ENCODE measurements at regions not wholly inside any gene's neighbourhood (a gene's known extent, or its start where the extent isn't known, plus 50 kb on each side); places are given as distances from the start of the nearest gene placed in this dataset.
A peak's percentile ranks its signal among the peaks of the same experiment; 100 is the strongest.

DNA sequence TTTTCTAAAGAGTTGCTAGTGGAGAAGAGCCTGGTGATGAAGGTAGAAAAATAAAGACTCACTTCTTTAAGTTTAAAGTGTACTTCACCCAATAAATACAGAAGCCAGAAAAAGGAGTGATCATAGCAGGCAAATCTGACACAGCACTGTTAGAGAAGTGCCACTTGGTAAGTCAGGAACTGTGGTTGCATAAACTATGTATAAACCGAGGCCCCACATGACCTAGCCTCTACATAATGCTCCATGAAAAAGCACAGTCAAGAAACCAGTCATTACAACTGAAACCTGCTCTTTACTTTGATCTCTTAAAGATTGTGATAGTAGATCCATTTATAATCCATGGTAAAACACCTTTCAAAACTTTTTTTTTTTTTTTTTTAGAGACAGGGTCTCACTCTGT, 172.1 kb upstream of the PHYHIPL start:
- intact Hi-C loops (cut with DNase I): loop anchor here in 1 of 2 donors (5.0 kb wide), 1 partner anchor 83 kb away; no protein-coding TSS in a partner anchor
- Histone ChIP-seq H3K4me1 (ENCODE audit: control insufficient read depth in 1 of 2, insufficient read depth in 2 of 2, low read length in 2 of 2) (peaks cover 2 to 13% of the 10 kb centered on the region in 2 donors), H3K9me3 (ENCODE audit: control insufficient read depth, low read length) (no peaks in the 10 kb centered on the region), H3K27ac (ENCODE audit: low read depth in 1 of 2, low read length in 2 of 2) (no peak overlapping the region), H3K36me3 (ENCODE audit: control insufficient read depth in 1 of 2, insufficient read depth in 2 of 2, low read length in 1 of 2) (no peaks in the 10 kb centered on the region), H3K27me3 (ENCODE audit: control insufficient read depth in 1 of 2, insufficient read depth in 2 of 2, low read length in 1 of 2) (no peaks in the 10 kb centered on the region), H3K4me3 (ENCODE audit: low read length in 2 of 2) (no peak overlapping the region)
- 86 to 92% methylated on average over 1 of the region's 1 CpG for WGBS, 2 donors
- ATAC-seq (ENCODE audit: low FRiP score) (no peak), DNase-seq (no peak)

DNA sequence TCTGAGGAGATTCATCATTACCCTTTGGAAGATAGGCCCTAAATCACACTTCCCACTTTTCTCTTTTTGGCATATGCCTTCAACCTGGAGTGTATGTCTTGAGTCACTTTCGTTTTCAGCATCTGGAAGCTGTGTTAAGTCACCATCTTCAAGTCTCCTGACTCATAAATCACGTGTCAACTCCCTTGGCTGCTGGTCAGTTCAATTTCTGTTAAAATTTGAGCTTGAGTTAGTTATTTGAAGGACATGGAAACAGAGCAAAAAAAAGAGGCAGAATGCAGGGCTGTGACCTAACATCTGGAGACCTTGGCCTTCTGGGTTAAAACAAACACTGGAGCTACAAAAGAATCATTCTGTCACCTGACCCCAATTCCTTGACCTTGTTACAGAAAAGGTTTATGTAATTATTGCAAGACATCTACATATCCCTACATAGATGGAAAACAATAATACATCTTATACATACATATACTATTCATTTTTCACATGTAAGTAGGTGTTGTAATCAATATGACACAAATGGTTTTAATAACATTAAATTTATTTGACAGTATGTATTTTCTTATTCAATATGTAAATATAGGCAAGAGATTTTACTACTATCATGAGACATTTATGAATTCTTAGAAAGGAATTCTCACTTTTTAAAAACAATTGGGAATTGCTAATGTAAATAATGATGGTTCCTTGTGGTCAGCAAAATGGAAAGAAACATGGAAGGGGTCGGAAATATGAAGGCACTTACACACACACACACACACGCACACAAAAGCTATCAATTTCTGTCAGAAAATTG, 169.7 kb upstream of the PHYHIPL start:
- ATAC-seq (ENCODE audit: low FRiP score) (peak; percentile 68), DNase-seq (no peak)
- peaks cover 2 to 13% of the 10 kb centered on the region in 2 donors for H3K4me1 ChIP-seq (ENCODE audit: control insufficient read depth in 1 of 2, insufficient read depth in 2 of 2, low read length in 2 of 2)
- no peaks in the 10 kb centered on the region for H3K27me3 ChIP-seq (ENCODE audit: control insufficient read depth in 1 of 2, insufficient read depth in 2 of 2, low read length in 1 of 2)
- H3K27ac ChIP-seq (ENCODE audit: low read depth in 1 of 2, low read length in 2 of 2): peak overlapping the region in 1 of 2 donors; percentile 36
- no peaks in the 10 kb centered on the region for H3K36me3 ChIP-seq (ENCODE audit: control insufficient read depth in 1 of 2, insufficient read depth in 2 of 2, low read length in 1 of 2)
- H3K9me3 ChIP-seq (ENCODE audit: control insufficient read depth, low read length): no peaks in the 10 kb centered on the region
- intact Hi-C loops (cut with DNase I): no loop called here
- 48% methylated on average over 4 of the region's 4 CpGs for WGBS, 2 donors
- H3K4me3 ChIP-seq (ENCODE audit: low read length in 2 of 2): no peak overlapping the region

DNA sequence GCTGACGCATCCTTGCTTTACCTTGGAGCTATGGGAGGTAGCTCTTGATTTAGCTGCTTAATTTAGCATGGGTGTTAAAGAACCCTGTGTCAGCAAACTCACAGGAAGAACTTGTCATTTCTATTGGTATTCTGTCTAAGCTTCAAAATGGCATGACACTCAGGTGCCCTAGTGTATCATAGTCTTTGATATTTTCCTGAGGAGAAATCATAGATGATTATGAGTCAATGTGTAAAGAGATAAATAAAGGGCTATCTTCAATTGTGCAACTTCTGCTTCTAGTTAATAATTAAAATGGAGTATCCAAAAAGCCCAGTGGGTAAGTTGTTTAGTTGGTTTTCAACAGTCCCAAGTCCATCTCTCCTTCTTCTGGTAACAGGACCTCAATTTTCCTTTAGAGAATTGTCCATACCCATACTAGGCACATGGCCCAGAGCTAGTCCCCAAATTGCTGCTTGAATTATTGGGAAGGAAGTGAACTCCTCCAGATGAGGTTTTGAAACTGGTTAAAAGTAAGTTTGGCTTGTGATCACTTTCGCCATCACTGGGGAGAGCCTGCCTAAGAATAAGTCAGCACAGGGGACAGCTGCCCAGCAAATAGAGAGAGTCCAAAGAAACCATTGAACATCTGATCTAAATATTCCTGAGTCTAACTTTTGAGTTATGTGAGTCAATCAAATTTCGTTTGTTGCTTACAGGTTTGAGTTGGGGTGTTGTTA, 169.0 kb upstream of the PHYHIPL start:
- Histone ChIP-seq H3K36me3 (ENCODE audit: control insufficient read depth in 1 of 2, insufficient read depth in 2 of 2, low read length in 1 of 2) (no peaks in the 10 kb centered on the region), H3K27ac (ENCODE audit: low read depth in 1 of 2, low read length in 2 of 2) (peak overlapping the region in 1 of 2 donors; percentile 2)
- WGBS, 2 donors: 85 to 86% methylated on average over 3 of the region's 3 CpGs

DNA sequence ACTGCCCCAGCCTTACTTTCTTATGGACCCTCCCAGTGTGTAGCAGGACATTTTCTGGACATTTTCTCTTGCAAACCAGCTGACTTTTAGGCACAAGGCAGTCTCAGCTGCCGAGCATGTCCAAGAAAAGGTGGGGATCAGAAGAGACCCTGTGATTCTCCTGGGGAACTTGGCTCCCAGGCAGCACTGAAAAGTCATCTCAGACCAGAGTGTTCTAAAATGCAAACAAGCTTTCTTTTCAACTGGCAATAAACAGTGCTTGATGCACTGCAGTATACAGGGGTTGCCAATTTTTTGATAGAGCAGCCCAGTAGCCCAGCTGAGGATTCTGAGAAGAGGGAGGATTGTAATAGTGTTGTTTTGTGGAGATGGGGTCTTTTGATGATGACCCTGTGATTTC, 168.0 kb upstream of the PHYHIPL start:
- Histone ChIP-seq H3K27ac (ENCODE audit: low read depth in 1 of 2, low read length in 2 of 2) (no peak overlapping the region), H3K36me3 (ENCODE audit: control insufficient read depth in 1 of 2, insufficient read depth in 2 of 2, low read length in 1 of 2) (no peaks in the 10 kb centered on the region), H3K4me1 (ENCODE audit: control insufficient read depth in 1 of 2, insufficient read depth in 2 of 2, low read length in 2 of 2) (peaks cover 2 to 9% of the 10 kb centered on the region in 2 donors), H3K27me3 (ENCODE audit: control insufficient read depth in 1 of 2, insufficient read depth in 2 of 2, low read length in 1 of 2) (no peaks in the 10 kb centered on the region), H3K9me3 (ENCODE audit: control insufficient read depth, low read length) (no peaks in the 10 kb centered on the region), H3K4me3 (ENCODE audit: low read length in 2 of 2) (no peak overlapping the region)
- DNase-seq (no peak), ATAC-seq (ENCODE audit: low FRiP score) (no peak)
- intact Hi-C loops (cut with DNase I): no loop called here
- 91 to 92% methylated on average over 1 of the region's 1 CpG for WGBS, 2 donors

More for the DNA sequence above, 169.0 kb upstream of the PHYHIPL start:
- Histone ChIP-seq H3K27me3 (ENCODE audit: control insufficient read depth in 1 of 2, insufficient read depth in 2 of 2, low read length in 1 of 2) (no peaks in the 10 kb centered on the region), H3K4me3 (ENCODE audit: low read length in 2 of 2) (no peak overlapping the region), H3K4me1 (ENCODE audit: control insufficient read depth in 1 of 2, insufficient read depth in 2 of 2, low read length in 2 of 2) (peaks cover 2 to 13% of the 10 kb centered on the region in 2 donors), H3K9me3 (ENCODE audit: control insufficient read depth, low read length) (no peaks in the 10 kb centered on the region)
- DNase-seq: no peak
- no peak for ATAC-seq (ENCODE audit: low FRiP score)
- intact Hi-C loops (cut with DNase I): no loop called here

DNA sequence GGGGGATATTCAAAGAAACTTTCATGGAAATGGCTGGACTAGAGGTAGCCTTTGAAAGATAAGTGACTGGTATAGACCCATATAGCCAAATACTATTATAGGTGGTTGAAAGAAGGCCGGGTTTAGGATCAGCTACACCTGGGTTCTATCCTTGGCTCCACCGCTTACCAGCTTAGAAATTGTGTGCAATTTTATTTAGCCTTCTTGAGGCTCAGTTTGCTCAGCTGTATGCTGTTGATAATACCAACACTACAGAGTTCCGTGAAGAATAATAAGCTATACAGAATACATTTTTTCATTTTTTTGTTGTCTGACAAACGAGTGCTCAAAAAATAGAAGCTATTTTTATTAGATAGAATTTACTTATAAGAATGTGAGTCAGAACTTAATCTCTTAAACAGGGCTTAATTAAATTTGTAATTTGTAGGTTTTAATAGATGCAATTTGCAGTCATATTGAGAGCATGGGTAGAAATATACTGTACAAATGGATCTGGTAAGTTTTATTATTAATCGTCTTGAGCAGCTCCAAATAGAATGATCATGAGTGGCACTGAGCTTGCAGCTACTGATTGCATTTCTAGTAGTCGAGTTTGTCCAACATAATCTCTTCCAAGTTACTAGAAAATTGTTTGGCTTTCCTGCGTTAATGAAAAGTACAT, 164.3 kb upstream of the PHYHIPL start:
- intact Hi-C loops (cut with DNase I): no loop called here
- peaks cover 2% of the 10 kb centered on the region in 2 donors for H3K4me1 ChIP-seq (ENCODE audit: control insufficient read depth in 1 of 2, insufficient read depth in 2 of 2, low read length in 2 of 2)
- ATAC-seq (ENCODE audit: low FRiP score) (no peak), DNase-seq (no peak)
- no peak overlapping the region for H3K4me3 ChIP-seq (ENCODE audit: low read length in 2 of 2)
- no peaks in the 10 kb centered on the region for H3K36me3 ChIP-seq (ENCODE audit: control insufficient read depth in 1 of 2, insufficient read depth in 2 of 2, low read length in 1 of 2)
- no peak overlapping the region for H3K27ac ChIP-seq (ENCODE audit: low read depth in 1 of 2, low read length in 2 of 2)
- H3K27me3 ChIP-seq (ENCODE audit: control insufficient read depth in 1 of 2, insufficient read depth in 2 of 2, low read length in 1 of 2): no peaks in the 10 kb centered on the region
- 87 to 88% methylated on average over 7 of the region's 7 CpGs for WGBS, 2 donors
- no peaks in the 10 kb centered on the region for H3K9me3 ChIP-seq (ENCODE audit: control insufficient read depth, low read length)

DNA sequence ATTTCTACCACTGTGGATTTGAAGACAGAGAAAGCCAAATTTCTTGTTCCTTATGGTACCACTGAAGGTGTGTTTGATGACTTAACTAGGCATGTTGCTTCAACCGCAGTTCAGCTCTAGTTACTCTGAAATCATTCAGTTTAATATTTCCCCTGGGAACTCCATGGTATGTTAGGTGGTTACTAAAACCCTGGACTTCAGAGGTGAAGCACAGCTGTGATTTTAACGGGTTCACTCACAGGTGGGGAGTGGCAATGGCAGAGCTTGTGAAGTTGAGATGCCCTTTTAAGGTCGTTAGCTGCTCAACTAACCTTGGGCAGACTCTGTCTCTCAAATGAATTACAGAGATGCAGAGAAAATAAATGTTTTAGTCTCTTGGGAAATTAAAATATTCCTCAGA, 163.6 kb upstream of the PHYHIPL start:
- H3K36me3 ChIP-seq (ENCODE audit: control insufficient read depth in 1 of 2, insufficient read depth in 2 of 2, low read length in 1 of 2): no peaks in the 10 kb centered on the region
- no peak overlapping the region for H3K4me3 ChIP-seq (ENCODE audit: low read length in 2 of 2)
- no peaks in the 10 kb centered on the region for H3K9me3 ChIP-seq (ENCODE audit: control insufficient read depth, low read length)
- no peak for ATAC-seq (ENCODE audit: low FRiP score)
- no peaks in the 10 kb centered on the region for H3K27me3 ChIP-seq (ENCODE audit: control insufficient read depth in 1 of 2, insufficient read depth in 2 of 2, low read length in 1 of 2)
- intact Hi-C loops (cut with DNase I): no loop called here
- no peak for DNase-seq
- WGBS, 2 donors: 85 to 93% methylated on average over 3 of the region's 3 CpGs
- H3K27ac ChIP-seq (ENCODE audit: low read depth in 1 of 2, low read length in 2 of 2): no peak overlapping the region
- no peaks in the 10 kb centered on the region for H3K4me1 ChIP-seq (ENCODE audit: control insufficient read depth in 1 of 2, insufficient read depth in 2 of 2, low read length in 2 of 2)

DNA sequence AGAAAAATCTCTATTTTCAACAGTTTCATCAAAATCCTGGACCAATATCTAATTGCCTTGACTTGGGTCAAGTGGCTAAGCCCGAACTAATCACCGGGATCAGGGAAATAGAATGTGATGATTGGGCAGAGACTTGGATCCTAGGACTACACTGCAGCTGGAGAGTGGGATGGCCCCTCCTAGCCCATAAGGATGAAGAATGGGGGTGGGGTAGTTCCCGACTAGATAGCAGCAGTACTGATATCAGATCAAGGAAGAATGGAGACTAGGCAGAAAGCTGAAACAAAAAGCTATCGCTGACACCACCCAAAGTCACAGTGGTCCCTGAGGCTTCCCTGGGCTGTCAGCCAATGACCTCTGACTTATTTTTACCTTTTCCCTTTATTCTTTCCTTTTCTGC, 160.4 kb upstream of the PHYHIPL start:
- Histone ChIP-seq H3K4me1 (ENCODE audit: control insufficient read depth in 1 of 2, insufficient read depth in 2 of 2, low read length in 2 of 2) (peaks cover under 1 to 2% of the 10 kb centered on the region in 2 donors), H3K27me3 (ENCODE audit: control insufficient read depth in 1 of 2, insufficient read depth in 2 of 2, low read length in 1 of 2) (no peaks in the 10 kb centered on the region), H3K27ac (ENCODE audit: low read depth in 1 of 2, low read length in 2 of 2) (no peak overlapping the region), H3K4me3 (ENCODE audit: low read length in 2 of 2) (no peak overlapping the region), H3K9me3 (ENCODE audit: control insufficient read depth, low read length) (peaks cover 2% of the 10 kb centered on the region), H3K36me3 (ENCODE audit: control insufficient read depth in 1 of 2, insufficient read depth in 2 of 2, low read length in 1 of 2) (no peaks in the 10 kb centered on the region)
- ATAC-seq (ENCODE audit: low FRiP score) (no peak), DNase-seq (no peak)
- 85 to 96% methylated on average over 4 of the region's 4 CpGs for WGBS, 2 donors
- intact Hi-C loops (cut with DNase I): no loop called here

DNA sequence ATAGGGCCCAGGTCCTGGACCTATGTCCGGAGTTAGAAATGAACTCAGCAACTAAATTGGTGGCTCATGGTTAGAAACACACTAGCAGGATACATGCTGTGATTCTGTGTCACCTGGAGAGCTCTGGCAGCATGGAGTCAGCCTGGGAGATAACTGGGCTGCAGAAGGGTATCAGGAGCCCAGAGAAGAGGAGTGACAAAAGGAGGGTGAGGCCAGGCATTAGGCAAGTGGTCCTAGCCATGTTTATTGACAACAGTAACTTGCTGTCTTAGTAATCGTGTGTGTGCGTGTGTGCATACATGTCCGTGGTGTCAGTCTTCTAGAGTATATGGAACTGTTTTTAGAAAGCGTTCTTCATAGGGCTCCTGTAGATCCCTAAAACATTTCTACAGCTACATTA, 157.5 kb upstream of the PHYHIPL start:
- intact Hi-C loops (cut with DNase I): no loop called here
- peak overlapping the region; percentile 23 to 90 for H3K27ac ChIP-seq (ENCODE audit: low read depth in 1 of 2, low read length in 2 of 2)
- H3K9me3 ChIP-seq (ENCODE audit: control insufficient read depth, low read length): peaks cover 2% of the 10 kb centered on the region
- whole genome bisulfite sequencing, 2 donors: 10 to 16% methylated on average over 5 of the region's 5 CpGs
- no peaks in the 10 kb centered on the region for H3K27me3 ChIP-seq (ENCODE audit: control insufficient read depth in 1 of 2, insufficient read depth in 2 of 2, low read length in 1 of 2)
- DNase-seq (no peak), ATAC-seq (ENCODE audit: low FRiP score) (no peak)
- peaks cover 2% of the 10 kb centered on the region in 2 donors for H3K4me1 ChIP-seq (ENCODE audit: control insufficient read depth in 1 of 2, insufficient read depth in 2 of 2, low read length in 2 of 2)
- H3K4me3 ChIP-seq (ENCODE audit: low read length in 2 of 2): no peak overlapping the region
- no peaks in the 10 kb centered on the region for H3K36me3 ChIP-seq (ENCODE audit: control insufficient read depth in 1 of 2, insufficient read depth in 2 of 2, low read length in 1 of 2)

Data from aorta (tissue), 5 donors.